ENCODE measurements at regions not wholly inside any gene's neighbourhood (a gene's known extent, or its start where the extent isn't known, plus 50 kb on each side); places are given as distances from the start of the nearest gene placed in this dataset.

- POLR2A ChIA-PET, result no interaction called here
Observed at GRCh38 chr7:22894546-22894945, 71.9 kb upstream of the TOMM7 start.

More at GRCh38 chr7:22894546-22894945, 71.9 kb upstream of the TOMM7 start:
- no peaks in the 10 kb centered on the region for H3K36me3 Mint-ChIP-seq
- TF ChIP-seq EMX1 (CRISPR knock-in tag; IDR thresholded peaks at IDR 0.05) (no peak), ATF6 (CRISPR knock-in tag; IDR thresholded peaks at IDR 0.05) (no peak), ZNF671 (CRISPR knock-in tag; IDR thresholded peaks at IDR 0.05) (no peak), USF1 (CRISPR knock-in tag; IDR thresholded peaks at IDR 0.05) (no peak), RORB (CRISPR knock-in tag; IDR thresholded peaks at IDR 0.05) (no peak), ZNF138 (CRISPR knock-in tag; conservative IDR thresholded peaks at IDR 0.05) (no peak), ZNF425 (CRISPR knock-in tag; conservative IDR thresholded peaks at IDR 0.05) (no peak), IRF2 (CRISPR knock-in tag; IDR thresholded peaks at IDR 0.05; ENCODE audit: borderline replicate concordance, low read depth) (no peak), ZNF263 (CRISPR knock-in tag; IDR thresholded peaks at IDR 0.05; ENCODE audit: low read depth) (no peak), KAT7 (CRISPR knock-in tag; IDR thresholded peaks at IDR 0.05; ENCODE audit: borderline replicate concordance) (no peak), GRHL2 (CRISPR knock-in tag; IDR thresholded peaks at IDR 0.05; ENCODE audit: insufficient replicate concordance, severe bottlenecking) (no peak)
- TF ChIP-seq, protein P1, sequence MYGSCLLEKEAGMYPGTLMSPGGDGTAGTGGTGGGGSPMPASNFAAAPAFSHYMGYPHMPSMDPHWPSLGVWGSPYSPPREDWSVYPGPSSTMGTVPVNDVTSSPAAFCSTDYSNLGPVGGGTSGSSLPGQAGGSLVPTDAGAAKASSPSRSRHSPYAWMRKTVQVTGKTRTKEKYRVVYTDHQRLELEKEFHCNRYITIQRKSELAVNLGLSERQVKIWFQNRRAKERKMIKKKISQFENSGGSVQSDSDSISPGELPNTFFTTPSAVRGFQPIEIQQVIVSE (CRISPR knock-in tag; IDR thresholded peaks at IDR 0.05; ENCODE audit: borderline replicate concordance), result no peak
- TF ChIP-seq, protein P2, sequence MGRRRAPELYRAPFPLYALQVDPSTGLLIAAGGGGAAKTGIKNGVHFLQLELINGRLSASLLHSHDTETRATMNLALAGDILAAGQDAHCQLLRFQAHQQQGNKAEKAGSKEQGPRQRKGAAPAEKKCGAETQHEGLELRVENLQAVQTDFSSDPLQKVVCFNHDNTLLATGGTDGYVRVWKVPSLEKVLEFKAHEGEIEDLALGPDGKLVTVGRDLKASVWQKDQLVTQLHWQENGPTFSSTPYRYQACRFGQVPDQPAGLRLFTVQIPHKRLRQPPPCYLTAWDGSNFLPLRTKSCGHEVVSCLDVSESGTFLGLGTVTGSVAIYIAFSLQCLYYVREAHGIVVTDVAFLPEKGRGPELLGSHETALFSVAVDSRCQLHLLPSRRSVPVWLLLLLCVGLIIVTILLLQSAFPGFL (CRISPR knock-in tag; IDR thresholded peaks at IDR 0.05; ENCODE audit: borderline replicate concordance), result no peak
- TF ChIP-seq, protein P3, sequence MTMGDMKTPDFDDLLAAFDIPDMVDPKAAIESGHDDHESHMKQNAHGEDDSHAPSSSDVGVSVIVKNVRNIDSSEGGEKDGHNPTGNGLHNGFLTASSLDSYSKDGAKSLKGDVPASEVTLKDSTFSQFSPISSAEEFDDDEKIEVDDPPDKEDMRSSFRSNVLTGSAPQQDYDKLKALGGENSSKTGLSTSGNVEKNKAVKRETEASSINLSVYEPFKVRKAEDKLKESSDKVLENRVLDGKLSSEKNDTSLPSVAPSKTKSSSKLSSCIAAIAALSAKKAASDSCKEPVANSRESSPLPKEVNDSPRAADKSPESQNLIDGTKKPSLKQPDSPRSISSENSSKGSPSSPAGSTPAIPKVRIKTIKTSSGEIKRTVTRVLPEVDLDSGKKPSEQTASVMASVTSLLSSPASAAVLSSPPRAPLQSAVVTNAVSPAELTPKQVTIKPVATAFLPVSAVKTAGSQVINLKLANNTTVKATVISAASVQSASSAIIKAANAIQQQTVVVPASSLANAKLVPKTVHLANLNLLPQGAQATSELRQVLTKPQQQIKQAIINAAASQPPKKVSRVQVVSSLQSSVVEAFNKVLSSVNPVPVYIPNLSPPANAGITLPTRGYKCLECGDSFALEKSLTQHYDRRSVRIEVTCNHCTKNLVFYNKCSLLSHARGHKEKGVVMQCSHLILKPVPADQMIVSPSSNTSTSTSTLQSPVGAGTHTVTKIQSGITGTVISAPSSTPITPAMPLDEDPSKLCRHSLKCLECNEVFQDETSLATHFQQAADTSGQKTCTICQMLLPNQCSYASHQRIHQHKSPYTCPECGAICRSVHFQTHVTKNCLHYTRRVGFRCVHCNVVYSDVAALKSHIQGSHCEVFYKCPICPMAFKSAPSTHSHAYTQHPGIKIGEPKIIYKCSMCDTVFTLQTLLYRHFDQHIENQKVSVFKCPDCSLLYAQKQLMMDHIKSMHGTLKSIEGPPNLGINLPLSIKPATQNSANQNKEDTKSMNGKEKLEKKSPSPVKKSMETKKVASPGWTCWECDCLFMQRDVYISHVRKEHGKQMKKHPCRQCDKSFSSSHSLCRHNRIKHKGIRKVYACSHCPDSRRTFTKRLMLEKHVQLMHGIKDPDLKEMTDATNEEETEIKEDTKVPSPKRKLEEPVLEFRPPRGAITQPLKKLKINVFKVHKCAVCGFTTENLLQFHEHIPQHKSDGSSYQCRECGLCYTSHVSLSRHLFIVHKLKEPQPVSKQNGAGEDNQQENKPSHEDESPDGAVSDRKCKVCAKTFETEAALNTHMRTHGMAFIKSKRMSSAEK (CRISPR knock-in tag; IDR thresholded peaks at IDR 0.05; ENCODE audit: borderline replicate concordance), result no peak
- H3K27ac Mint-ChIP-seq, result no peak overlapping the region
- CTCF ChIA-PET, result no interaction called here
- H3K27me3 Mint-ChIP-seq (ENCODE audit: low read depth), result no peaks in the 10 kb centered on the region
- ATAC-seq (no peak), DNase-seq (ENCODE audit: low spot score) (no peak)
- no peak overlapping the region for H3K4me3 Mint-ChIP-seq
- peaks cover 19% of the 10 kb centered on the region for H3K4me1 Mint-ChIP-seq
- no peaks in the 10 kb centered on the region; the same call in 1 of the 2 replicates for H3K9me3 Mint-ChIP-seq
